CD4-positive, alpha-beta T cell treated with Interleukin-1 beta for 1 hour (primary cell): ENCODE measurements at regions not wholly inside any gene's neighbourhood (a gene's known extent, or its start where the extent isn't known, plus 50 kb on each side); places are given as distances from the start of the nearest gene placed in this dataset.
"Not testable (repeated sequence)": the region's sequence is repeated elsewhere in the genome, so short reads cannot be mapped to it uniquely, and the experiment has no call there.

Source experiments
- DNase-seq, 2 donors: peaks; one replicate each; pipeline ENCODE4 v3.0.0-alpha.2; 2020 to 2022

DNA sequence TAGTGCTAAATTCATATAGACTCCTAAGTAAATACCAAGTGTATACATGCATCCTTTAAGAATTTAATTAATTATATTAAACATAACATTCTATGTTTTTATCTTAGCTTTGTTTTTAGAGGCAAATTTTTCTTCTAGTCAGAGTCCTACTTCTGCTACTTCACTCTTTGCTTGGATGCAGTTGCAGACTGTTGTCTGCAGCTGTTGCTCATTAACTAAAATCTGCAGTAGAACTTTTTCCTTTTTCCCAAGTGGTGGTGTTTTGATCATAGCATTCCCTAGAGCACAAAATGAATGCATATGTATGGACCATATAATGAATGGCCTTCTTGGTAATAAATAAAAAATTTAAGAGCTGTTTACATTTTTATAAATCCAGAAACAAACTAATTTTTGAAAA is 198.3 kb downstream of the CASP12 start:
- no peak for DNase-seq

GRCh38 chr11:104695065-104695463 is 203.2 kb downstream of the CASP12 start:
- no peak for DNase-seq

DNA sequence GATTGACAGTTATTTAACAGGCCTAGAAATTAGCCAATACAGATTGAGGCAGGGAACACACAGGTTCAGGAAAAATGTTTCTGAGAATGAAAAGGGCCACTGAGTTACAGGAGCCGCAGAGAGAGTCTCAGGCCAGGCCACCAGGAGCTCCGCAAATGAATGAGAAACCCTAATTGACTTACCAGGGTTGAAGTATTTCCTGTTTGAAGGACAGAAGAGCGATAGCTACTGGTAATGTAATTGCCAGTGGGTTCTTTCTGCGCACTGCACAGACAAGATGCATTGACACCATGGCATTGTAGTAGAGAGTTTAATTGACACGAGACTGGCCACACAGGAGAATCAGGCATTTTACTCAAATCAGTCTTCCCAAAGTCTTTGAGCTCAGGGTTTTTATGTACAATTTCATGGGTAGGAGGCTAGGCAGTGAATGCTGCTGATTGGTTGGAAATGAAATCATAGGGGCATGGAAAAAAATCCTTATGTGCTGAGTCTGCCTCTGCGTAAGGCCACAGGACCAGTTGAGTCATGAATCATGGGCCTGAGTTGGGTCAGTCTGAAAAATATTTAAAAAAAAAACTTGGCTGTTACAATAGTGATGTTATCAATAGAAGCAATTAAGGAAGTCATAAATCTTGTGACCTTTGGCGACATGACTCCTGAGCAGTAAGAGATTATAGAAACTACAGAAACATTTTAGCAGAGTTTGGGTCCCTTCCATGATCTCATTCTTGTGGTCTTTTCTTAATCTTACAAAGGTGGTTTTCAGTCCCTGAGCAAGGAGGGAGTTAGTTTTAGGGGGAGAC is 203.8 kb downstream of the CASP12 start:
- DNase-seq, result no peak

GRCh38 chr11:104692751-104693150 is 205.5 kb downstream of the CASP12 start:
- no peak for DNase-seq

- DNase-seq, result no peak
Measured at GRCh38 chr11:104691129-104691528, 207.1 kb downstream of the CASP12 start.

GRCh38 chr11:104690241-104690640 is 208.0 kb downstream of the CASP12 start:
- no peak for DNase-seq

GRCh38 chr11:104688731-104689130 is 209.5 kb downstream of the CASP12 start:
- DNase-seq, result no peak

DNA sequence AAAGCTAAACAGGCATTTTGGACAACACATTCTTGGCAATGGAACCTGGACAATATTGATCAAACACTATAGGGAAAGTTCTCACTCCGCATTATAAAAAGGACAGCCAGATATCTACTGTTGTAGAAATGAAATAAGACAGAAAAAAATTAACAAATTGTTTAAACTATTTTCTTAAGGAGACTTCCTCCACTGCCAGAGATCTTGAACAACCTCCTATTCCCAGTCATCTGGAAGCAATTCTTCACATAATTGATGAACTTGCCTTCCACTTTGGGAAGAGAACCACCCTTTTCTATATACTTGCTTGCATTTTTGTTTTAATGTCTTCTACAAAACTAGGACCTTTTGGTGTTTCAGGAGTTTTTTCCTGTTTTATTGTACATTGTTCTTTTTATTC is 216.1 kb downstream of the CASP12 start:
- DNase-seq, result no peak

GRCh38 chr11:104679258-104679657 is 219.0 kb downstream of the CASP12 start:
- DNase-seq, result no peak

DNA sequence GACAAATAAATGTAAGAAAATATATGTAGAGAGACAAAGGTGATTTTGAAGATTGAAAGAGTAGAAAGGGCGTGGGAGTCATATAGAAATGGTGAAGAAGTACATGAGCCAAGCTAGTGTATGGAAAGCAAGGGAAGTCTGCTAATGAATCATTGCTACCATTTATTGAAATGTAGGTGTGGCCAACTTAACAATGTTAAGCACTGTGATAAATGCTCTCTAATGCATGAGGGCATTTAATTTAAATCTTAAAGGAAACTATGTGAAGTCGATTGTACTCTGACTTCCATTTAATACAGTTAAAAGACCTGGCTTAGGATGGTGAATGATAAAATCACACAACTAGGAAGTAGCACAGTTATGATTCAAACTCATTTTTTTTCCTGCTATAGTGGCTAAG is 219.9 kb downstream of the CASP12 start:
- no peak for DNase-seq

DNA sequence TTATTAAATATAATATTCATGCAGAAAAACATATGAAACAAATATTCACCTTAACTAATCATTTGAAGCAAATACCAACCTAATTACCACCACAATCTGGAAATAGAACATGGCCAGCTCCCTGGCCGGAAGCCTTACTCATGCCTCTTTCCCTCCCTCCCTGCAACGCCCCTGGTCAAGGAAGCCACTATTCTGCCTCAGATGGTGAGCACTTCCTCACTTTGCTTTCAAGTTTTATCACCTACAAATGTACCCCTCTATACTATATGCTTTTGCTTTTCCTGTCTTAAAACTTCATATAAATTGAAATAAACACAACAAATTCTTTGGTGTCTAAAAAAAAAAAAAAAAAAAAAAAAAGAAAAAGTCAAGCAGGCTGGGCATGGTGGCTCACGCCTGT is 221.2 kb downstream of the CASP12 start:
- DNase-seq, result not testable (repeated sequence)

DNA sequence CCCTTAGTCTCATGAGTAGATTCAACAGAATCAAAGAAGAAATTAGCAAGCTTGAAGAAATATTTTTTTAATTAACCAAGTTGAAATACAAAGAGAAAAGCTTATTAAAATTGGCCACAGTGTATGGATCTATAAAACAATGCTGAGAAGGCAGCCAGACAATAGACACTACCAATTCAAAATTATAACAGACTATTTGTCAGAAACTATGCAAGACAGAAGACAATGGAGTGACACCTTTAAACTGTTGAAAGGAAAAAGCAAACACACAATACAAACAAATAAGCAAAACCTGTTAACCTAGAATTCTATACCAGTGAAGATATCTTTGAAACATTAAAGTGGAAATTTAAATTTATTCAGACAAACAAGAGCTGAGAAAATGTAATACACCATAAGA is 225.4 kb downstream of the CASP12 start:
- no peak for DNase-seq

GRCh38 chr11:104668797-104669463 is 229.3 kb downstream of the CASP12 start:
- no peak for DNase-seq

DNA sequence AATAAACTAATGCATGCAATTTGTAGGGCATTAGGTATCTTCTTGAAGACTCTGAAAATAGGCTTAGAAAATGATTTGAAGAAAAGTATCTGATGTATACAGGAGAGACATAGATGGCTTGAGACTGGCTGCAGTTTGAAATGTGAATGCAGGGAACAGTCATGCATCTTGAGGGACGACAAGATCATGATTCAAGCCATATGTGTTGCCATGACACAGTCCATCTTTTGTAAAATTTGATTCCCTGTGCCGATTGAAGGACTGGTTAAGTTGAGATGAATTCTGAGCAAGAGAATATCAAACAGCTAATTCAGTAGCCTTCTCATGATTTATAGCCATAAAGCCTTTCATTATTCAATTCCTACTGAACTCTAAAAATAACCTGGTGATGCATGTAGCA is 231.6 kb downstream of the CASP12 start:
- DNase-seq, result no peak

GRCh38 chr11:104665641-104666040 is 232.6 kb downstream of the CASP12 start:
- no peak for DNase-seq

DNA sequence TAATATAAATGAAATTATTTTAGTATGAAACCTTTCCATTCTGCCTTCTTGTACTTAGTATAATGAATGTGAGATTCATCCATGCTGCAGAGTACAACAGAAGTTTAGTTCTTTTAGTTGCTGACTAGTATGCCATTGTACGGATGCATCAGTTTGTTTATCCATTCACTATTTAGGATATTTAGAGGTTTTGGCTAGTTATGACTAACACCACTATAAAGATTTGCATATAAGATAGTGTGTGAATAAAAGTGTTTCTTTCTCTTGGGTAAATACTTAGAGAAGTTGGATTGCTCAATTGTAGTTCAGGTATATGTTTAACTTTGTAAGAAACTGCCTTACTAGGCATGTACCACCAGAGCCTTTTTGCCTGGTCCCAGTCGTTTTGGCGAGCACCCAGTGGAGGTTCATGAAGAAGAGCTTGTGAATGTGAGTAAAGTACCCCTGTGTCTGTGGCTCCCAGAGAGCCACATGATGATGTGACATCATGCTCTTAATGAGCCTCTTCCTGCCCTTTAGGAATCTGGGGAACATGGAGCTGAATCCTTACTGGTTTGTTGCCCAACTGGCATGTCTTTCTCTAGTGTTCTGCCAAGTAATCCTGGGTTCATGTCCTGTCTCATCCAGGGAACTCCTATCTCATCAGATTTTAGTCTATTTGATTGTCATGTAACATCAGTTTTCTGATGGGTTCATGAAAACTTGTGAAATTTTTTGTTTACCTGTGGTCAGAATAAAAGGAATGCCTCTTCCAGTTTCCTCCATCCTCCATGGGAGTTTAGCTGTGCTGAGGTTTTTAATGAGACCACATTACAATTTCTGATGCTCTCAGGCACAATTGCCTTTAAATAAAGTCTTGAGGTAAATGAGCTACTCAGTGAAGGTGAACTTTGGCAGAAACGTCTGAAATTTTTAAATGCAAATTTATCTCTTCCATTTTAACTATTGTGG is 234.8 kb downstream of the CASP12 start:
- DNase-seq, result no peak

DNA sequence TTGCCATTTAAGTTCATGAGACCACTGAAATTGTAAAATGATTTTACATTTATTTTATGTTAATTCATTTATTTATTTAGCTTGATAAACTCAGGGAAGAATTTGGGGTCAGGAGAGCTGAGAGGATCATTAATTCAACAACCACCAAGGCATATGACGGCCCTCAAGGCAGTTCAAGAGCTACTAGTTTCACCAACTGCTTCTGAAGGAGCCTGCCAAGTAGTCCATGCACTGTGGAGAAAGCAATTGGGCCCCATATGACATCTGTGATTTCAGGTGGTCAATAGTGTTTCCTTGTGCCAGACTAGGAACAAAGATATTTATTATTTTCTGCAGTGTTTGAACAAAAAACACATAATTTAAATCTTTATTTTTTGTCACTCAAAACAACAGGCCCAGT is 236.4 kb downstream of the CASP12 start:
- no peak for DNase-seq

DNA sequence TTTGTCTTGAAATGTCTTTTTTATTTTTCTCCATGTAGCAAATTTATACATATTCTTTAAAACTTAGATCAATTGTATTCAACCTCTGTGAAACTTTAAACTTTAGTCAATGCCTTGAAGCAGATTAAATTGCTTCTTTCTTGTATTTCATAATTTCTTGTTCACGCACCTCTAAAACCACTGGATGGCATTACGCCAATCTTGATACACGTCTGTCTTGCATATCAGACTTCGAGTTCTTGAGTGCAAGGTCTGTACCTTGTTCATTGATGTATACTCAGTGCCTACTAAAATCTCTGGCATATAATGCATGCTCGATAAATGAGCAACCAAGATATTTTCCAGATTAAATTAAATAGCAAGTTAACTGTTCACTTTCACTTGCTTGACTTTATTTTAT is 236.8 kb downstream of the CASP12 start:
- DNase-seq, result no peak

DNA sequence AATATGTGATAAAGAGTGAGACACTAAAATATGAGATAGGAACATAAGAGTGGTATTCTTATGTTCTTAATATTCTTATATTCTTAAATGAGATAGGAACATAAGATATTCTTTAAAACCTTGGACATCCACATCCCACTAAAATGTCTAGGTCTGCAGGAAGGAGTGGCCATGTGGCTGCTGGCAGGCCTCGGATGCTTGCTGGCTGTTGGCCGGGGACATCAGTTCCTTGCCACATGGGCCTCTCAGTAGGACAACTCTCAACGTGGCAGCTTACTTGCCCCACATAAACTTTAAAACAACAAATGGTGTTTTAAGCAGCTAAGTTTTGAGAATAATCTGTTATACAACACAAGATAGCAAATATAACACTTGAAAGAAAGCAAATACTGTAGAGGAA is 240.1 kb downstream of the CASP12 start:
- no peak for DNase-seq

DNA sequence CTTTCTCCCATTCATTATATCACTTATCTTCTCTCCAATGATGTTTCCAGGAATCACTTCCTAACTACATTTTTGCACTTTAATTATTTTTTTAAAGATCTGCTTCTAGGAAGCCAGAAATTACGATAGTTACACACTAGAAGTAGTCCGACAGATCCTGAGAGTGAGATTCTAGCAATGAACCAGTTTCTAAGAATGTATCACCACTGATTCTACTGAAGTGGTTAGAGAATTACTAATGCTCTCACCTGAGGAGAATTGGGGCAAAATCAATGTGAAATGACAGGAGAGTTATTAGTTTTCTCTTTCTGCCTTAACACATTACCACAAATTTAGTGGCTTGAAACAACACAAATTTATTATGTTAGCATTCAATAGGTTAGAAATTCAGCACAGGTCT is 241.2 kb downstream of the CASP12 start:
- DNase-seq, result no peak

- DNase-seq, result no peak
Measured at GRCh38 chr11:104655066-104655465, 243.2 kb downstream of the CASP12 start.

- DNase-seq, result no peak
Measured at GRCh38 chr11:104654181-104654813, 244.0 kb downstream of the CASP12 start.

DNA sequence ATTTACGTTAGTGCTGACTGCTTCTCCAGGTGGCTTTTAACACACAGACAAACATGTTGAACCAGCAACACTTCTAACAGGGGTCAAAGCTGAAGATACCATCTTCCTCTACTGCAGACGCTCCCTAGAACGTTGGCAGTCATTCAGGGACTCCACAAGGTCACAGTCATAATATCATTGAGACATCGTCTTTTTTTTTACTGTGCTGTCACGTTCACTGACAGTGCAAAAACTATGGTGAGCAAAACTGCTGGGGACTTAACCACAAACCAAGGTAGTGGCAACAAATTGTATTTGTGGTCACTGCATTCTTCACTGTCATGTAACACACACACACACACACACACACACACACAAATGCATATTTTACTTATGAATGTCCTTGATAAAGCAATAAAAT is 244.9 kb downstream of the CASP12 start:
- peak; percentile 10 to 25 for DNase-seq
